ENCODE measurements at regions not wholly inside any gene's neighbourhood (a gene's known extent, or its start where the extent isn't known, plus 50 kb on each side); places are given as distances from the start of the nearest gene placed in this dataset.

- DNase-seq (ENCODE audit: low read depth, low spot score) = no peak
Measured at GRCh38 chr2:60321816-60322215, 231.6 kb downstream of the BCL11A start.

- no peak for DNase-seq (ENCODE audit: low read depth, low spot score)
Measured at GRCh38 chr2:60320724-60321123, 232.7 kb downstream of the BCL11A start.

DNA sequence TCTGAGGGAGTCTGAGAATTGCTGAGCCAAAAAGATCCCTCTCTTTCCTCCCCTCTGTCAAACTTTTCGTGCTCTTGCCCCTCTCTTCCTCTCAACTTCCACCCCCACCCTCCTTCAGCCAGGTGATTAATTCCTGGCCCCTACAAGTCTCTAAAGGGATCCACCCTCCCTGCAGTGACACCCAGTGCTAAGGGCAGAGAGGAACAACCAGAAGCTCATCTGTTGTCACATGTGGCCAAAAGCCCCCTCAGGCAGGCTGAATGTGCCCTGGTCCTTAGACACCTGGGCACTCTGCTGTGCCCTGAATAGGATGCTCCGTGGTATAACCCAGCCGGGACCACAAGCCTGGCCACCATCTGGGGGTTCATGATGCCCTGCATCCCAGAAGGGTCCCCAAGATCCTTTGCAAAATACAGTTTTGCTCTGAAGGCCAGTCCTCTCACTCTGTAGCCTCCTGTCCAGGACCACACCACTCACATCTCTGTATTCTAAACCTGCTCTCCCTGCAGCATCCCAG is 234.4 kb downstream of the BCL11A start:
- DNase-seq (ENCODE audit: low read depth, low spot score) = no peak

DNA sequence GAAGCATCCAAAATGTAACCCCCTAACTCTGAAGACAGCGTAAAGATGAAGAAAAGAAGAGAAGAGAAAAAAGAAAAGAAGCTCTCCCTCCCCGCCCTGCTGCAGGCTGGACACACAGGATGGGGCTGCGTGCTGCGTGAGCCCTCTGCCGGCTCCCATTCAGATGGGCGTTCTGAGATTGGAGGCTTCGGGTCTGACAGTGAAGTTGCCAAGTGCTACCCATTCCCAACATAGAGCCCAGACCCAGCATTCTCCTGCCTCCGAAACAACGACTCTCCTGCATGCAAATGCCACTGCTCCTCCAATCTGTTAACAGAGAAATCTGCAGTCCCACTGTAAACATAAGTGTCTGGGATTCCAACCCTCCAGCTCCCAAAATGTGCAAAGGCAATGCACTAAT is 234.9 kb downstream of the BCL11A start:
- no peak for DNase-seq (ENCODE audit: low read depth, low spot score)

DNA sequence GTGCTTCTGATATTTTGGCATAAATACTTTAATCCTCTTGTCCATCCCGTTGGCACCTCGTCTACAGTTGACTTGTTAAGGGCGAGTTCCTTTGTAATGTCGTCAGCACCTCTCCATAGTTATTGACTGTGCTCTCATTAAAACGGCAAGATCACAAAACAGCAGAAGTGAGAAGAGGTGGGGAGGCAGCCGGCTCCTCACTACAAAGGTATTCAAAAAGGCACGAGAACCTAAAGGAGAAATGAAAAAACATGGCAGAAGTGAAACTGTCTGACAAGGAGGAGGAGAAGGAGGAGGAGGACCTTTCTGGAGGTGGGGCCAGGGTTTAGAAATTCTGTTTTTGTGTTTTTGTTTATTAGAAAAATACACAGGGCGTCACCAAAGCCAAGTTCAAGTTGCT is 235.6 kb downstream of the BCL11A start:
- no peak for DNase-seq (ENCODE audit: low read depth, low spot score)

DNA sequence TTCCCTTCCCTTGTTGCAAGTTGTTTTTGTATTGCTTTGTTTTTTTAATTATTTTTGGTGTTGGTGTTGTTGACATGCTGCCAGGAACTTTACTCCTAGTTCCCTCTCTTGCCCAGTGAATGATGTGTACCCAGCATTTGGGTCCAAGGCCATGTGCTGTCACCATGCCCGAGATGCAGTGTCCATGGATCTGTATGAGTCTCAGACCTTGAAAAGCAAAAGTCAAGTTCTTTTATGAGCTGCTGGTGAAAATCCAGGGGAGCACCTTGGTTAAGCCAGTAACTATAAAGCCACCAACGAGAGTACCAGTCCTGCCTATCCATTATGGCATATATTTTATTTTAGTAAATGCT is 236.4 kb downstream of the BCL11A start:
- DNase-seq (ENCODE audit: low read depth, low spot score) = no peak

GRCh38 chr2:60316381-60317033 is 236.9 kb downstream of the BCL11A start:
- no peak for DNase-seq (ENCODE audit: low read depth, low spot score)

DNA sequence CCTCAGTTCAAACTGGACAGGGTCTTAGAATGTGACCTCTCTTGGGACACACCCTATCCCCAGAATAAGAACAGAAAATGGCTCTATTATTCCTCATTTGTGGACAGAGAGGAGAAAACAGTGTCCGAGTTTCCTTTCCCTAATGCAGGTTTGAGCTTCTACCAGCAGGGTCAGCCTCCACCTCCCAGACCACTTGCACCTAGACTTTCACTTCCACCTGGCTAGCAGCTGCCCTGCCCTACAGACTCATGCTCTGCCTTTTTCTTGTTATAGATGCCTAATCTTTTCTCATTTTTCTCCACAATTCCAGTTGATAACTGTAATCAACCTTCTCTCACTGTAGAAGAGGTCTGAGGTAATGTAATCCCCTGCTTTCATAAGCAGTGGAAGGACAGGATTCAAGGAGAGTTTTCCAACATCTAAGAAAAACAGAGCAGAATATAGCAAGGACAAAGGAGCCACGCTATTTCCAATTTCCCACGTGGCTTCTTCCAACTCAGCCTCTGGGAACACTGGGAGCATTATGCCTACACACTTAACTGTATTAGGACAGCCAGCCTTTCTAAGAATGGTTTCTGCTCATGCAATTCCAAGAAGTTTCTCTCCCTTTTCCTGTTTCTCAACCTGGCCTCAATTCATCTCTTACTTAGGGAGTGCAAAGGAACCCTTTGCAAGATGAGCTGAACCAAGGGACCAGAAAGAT is 239.8 kb downstream of the BCL11A start:
- no peak for DNase-seq (ENCODE audit: low read depth, low spot score)

GRCh38 chr2:60312618-60313017 is 240.8 kb downstream of the BCL11A start:
- DNase-seq (ENCODE audit: low read depth, low spot score) = no peak

DNA sequence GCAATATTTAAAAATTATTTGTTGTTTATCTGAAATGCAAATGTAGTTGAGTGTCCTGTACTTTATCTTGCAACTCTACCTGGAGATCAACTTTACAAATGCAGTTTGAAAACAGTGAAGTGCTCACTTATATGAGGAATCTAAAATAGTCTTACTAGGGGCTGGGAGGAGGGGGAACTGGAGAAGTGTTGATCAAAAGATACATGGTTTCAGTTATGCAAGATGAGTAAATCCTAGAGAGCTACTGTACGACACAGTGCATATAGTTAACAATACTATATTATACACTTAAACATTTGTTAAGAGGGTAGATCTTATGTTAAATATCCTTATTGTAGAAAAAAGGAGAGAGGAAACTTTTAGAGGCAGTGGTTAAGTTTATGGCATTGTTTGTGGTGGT is 241.9 kb downstream of the BCL11A start:
- no peak for DNase-seq (ENCODE audit: low read depth, low spot score)

GRCh38 chr2:60309941-60310660 is 243.4 kb downstream of the BCL11A start:
- no peak for DNase-seq (ENCODE audit: low read depth, low spot score)

GRCh38 chr2:60309336-60309735 is 244.1 kb downstream of the BCL11A start:
- DNase-seq (ENCODE audit: low read depth, low spot score) = no peak

DNA sequence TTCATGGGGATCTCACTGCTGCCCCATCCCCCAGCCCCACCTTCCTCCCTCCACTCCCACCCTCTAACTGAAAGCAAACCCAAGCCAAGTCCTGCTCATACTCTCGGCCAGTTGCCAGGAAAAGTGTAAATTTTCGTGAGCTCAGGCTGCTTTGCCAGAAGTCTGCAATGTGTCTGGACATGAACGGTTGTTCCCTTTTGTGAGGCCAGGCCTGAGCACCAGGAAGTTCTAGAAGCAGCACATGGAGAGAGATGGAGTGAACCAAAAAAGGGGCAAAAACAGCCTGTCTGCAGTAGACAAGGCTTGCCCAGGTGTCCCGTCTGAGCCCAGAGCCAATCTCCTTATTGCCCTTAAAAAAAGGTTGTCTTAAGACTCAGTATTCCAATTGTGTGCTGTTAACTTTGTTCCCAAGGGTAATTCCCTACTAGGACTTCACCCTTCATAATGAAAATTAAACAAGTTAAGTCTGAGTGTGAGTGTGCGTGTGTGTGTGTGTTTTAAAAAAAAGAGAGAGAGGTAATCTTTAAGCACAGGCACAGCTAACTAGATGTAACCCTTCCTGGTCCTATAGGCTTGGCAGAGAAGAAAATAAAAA is 247.1 kb downstream of the BCL11A start:
- DNase-seq (ENCODE audit: low read depth, low spot score) = no peak

DNA sequence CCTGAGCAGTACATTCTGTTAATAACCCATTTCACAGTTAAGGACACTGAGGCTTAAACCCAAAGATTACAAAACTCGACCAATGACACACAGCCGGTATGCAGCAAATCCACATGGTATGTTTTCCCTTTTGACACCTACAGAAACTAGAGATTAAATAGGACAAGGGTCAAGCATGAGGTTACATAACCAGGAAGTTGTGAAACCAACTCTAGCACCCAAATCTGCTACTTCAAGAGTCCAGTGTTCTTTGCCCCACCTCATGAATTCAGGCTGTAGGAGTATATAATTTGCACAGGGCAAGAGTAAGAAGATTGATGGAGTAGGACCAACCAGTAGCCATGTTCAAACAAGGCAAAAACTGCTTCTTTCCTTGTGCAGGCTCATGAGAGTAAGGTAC is 249.8 kb downstream of the BCL11A start:
- no peak for DNase-seq (ENCODE audit: low read depth, low spot score)

- DNase-seq (ENCODE audit: low read depth, low spot score) = no peak
Measured at GRCh38 chr2:60302377-60303126, 250.9 kb downstream of the BCL11A start.

DNA sequence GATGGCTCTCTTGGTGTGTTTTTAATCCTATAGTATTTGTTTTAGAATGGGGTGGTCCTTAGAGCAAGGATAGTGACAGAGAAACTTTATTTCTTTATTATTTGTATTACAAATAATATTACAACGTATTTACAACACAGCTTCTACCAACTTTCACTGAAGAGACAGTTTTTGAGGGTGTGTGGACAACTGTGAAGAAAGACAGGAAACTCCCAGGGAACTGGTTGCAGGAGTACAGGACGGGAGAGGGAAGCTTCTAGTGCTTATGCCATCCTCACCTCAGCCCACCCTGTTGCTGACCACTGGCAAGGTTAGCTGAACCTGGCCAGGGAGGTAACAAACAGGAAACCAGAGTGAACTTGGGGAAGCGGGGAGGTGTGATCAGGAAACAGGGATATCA is 251.7 kb downstream of the BCL11A start:
- DNase-seq (ENCODE audit: low read depth, low spot score) = no peak

GRCh38 chr2:60299179-60299578 is 254.3 kb downstream of the BCL11A start:
- DNase-seq (ENCODE audit: low read depth, low spot score) = no peak

DNA sequence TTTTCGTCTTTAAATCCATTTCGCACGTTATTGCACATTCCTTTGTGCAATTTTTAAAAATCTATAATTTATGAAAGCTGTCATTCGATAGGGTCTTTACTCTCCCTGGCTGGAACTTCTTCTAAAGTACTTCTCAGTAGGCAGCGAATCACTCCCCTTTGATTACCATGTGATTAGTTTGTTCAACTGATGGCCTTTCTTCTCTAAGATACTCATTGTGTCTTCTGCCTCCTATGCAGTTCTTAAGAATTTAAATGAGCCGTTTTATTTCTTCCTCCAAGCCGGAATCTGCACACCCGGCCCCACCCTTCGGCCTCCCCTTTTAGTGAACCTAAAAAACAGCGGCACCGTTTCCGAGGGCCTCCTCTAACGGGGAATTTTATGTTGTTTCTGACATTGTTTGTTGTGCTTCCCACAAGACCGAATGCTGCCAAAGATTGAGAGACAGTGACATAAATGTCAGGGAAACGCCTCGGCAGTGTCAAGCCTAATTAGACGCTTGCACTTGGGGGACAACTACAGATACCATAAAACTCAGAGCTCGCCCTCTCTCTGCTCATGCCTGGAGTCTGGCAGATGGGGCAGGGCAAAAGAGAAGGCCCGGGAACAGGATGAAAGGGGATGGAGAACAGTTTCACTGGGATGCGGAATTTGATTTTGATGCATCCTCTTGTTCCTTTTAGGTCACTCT is 255.3 kb downstream of the BCL11A start:
- DNase-seq (ENCODE audit: low read depth, low spot score) = no peak

GRCh38 chr2:60297296-60298005 is 256.0 kb downstream of the BCL11A start:
- DNase-seq (ENCODE audit: low read depth, low spot score) = no peak

GRCh38 chr2:60296219-60296955 is 257.1 kb downstream of the BCL11A start:
- DNase-seq (ENCODE audit: low read depth, low spot score) = no peak

Measured in iPS DF 19.7 (cell line).